SK-N-SH (cell line): ENCODE measurements at regions not wholly inside any gene's neighbourhood (a gene's known extent, or its start where the extent isn't known, plus 50 kb on each side); places are given as distances from the start of the nearest gene placed in this dataset.

Experiments
- JUND ChIP-seq: IDR thresholded peaks from 2 replicates; pipeline ENCODE4 v1.4.0; 2012
- RAD21 ChIP-seq: IDR thresholded peaks from 2 replicates; pipeline ENCODE4 v1.6.1; 2012; ENCODE audit warnings: mild to moderate bottlenecking, low read length
- RCOR1 ChIP-seq: fragments of 150-350 bp; IDR thresholded peaks from 2 replicates; pipeline ENCODE4 v1.6.1; 2017; ENCODE audit warnings: antibody characterized with exemption, low read length
- TAF1 ChIP-seq: IDR thresholded peaks from 2 replicates; pipeline ENCODE4 v1.6.1; 2012; ENCODE audit warnings: low read depth, mild to moderate bottlenecking, low read length, moderate library complexity, borderline replicate concordance
- TF ChIP-seq, protein P1 (sequence below): IDR thresholded peaks from 2 replicates; pipeline ENCODE4 v1.4.0; 2012; ENCODE audit warnings: low read depth
- TF ChIP-seq, protein P2 (sequence below): fragments of 200-600 bp; sonication (generic); IDR thresholded peaks from 2 replicates; pipeline ENCODE4 v1.6.1; 2017; ENCODE audit warnings: antibody characterized with exemption, mild to moderate bottlenecking, moderate library complexity

DNA sequence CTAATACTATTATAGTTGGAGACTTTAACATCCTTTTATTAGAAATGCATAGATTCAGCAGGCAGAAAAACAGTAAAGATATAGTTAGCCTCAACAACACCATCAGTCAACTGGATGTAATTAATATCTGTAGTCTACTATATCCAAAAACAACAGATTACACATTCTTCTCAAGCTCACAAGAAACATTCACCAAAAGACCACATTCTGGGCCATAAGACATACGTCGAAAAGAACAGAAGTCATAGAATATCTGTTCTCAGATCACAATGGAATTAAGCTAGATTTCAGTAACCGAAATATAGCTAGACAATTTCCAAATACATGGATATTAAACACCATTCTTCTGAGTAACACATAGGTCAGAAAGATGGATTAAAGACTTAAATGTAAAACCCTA, 336.6 kb upstream of the RPS23 start:
- TF ChIP-seq TAF1 (no peak), JUND (no peak), RAD21 (no peak), RCOR1 (no peak)
- TF ChIP-seq, protein P1, sequence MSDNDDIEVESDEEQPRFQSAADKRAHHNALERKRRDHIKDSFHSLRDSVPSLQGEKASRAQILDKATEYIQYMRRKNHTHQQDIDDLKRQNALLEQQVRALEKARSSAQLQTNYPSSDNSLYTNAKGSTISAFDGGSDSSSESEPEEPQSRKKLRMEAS = no peak
- TF ChIP-seq, protein P2, sequence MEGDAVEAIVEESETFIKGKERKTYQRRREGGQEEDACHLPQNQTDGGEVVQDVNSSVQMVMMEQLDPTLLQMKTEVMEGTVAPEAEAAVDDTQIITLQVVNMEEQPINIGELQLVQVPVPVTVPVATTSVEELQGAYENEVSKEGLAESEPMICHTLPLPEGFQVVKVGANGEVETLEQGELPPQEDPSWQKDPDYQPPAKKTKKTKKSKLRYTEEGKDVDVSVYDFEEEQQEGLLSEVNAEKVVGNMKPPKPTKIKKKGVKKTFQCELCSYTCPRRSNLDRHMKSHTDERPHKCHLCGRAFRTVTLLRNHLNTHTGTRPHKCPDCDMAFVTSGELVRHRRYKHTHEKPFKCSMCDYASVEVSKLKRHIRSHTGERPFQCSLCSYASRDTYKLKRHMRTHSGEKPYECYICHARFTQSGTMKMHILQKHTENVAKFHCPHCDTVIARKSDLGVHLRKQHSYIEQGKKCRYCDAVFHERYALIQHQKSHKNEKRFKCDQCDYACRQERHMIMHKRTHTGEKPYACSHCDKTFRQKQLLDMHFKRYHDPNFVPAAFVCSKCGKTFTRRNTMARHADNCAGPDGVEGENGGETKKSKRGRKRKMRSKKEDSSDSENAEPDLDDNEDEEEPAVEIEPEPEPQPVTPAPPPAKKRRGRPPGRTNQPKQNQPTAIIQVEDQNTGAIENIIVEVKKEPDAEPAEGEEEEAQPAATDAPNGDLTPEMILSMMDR = no peak
